Activated T-cell treated with anti-CD3 and anti-CD28 coated beads, Interleukin-2, amount 50 U/mL, for 4 hours (primary cell): ENCODE measurements at regions not wholly inside any gene's neighbourhood (a gene's known extent, or its start where the extent isn't known, plus 50 kb on each side); places are given as distances from the start of the nearest gene placed in this dataset.

Source experiments
- ATAC-seq, 2 donors: fragments of 200-7000 bp; cut with Tn5 transposase; one replicate each; pipeline ENCODE4 v1.10.0; 2021
- DNase-seq: peaks from one replicate; pipeline ENCODE4 v3.0.0-alpha.2; 2020
- H3K27me3 Mint-ChIP-seq: one replicate; pipeline ENCODE4 v1.8.0; 2021; ENCODE audit warnings: low read depth, mixed read lengths
- H3K36me3 Mint-ChIP-seq: one replicate; pipeline ENCODE4 v1.8.0; 2022; ENCODE audit warnings: mixed read lengths; ENCODE audit not compliant: insufficient read depth
- H3K4me1 Mint-ChIP-seq: one replicate; pipeline ENCODE4 v1.8.0; 2021; ENCODE audit warnings: low read depth, mixed read lengths
- H3K4me3 Mint-ChIP-seq: one replicate; pipeline ENCODE4 v1.8.0; 2021; ENCODE audit warnings: mild to moderate bottlenecking, moderate library complexity, mixed read lengths
- H3K9me3 Mint-ChIP-seq: one replicate; pipeline ENCODE4 v1.8.0; 2021; ENCODE audit warnings: mixed read lengths

- Mint-ChIP-seq H3K9me3 (peaks cover 4% of the 10 kb centered on the region), H3K27me3 (no peaks in the 10 kb centered on the region), H3K4me3 (no peak overlapping the region), H3K36me3 (no peaks in the 10 kb centered on the region), H3K4me1 (no peaks in the 10 kb centered on the region)
- no peak for ATAC-seq
- no peak for DNase-seq
Measured at GRCh38 chr3:103381296-103382079, 946.7 kb downstream of the ZPLD1 start.

- Mint-ChIP-seq H3K36me3 (no peaks in the 10 kb centered on the region), H3K9me3 (no peaks in the 10 kb centered on the region), H3K27me3 (no peaks in the 10 kb centered on the region), H3K4me1 (no peaks in the 10 kb centered on the region), H3K4me3 (no peak overlapping the region)
- DNase-seq (no peak), ATAC-seq (no peak)
Measured at GRCh38 chr3:103385961-103386656, 951.3 kb downstream of the ZPLD1 start.

GRCh38 chr3:103388214-103388613 lies 953.4 kb downstream of the ZPLD1 start:
- Mint-ChIP-seq H3K9me3 (no peaks in the 10 kb centered on the region), H3K4me1 (no peaks in the 10 kb centered on the region), H3K36me3 (no peaks in the 10 kb centered on the region), H3K27me3 (no peaks in the 10 kb centered on the region), H3K4me3 (no peak overlapping the region)
- DNase-seq (no peak), ATAC-seq (no peak)

- no peak for ATAC-seq
- no peak for DNase-seq
- no peaks in the 10 kb centered on the region for H3K36me3 Mint-ChIP-seq
- H3K4me3 Mint-ChIP-seq = no peak overlapping the region
- H3K27me3 Mint-ChIP-seq = no peaks in the 10 kb centered on the region
- no peaks in the 10 kb centered on the region for H3K4me1 Mint-ChIP-seq
- H3K9me3 Mint-ChIP-seq = no peaks in the 10 kb centered on the region
Measured at GRCh38 chr3:103389356-103389755, 954.5 kb downstream of the ZPLD1 start.

GRCh38 chr3:103393395-103394186 lies 958.8 kb downstream of the ZPLD1 start:
- ATAC-seq = no peak
- no peak for DNase-seq
- Mint-ChIP-seq H3K9me3 (no peaks in the 10 kb centered on the region), H3K36me3 (no peaks in the 10 kb centered on the region), H3K4me1 (no peaks in the 10 kb centered on the region), H3K27me3 (no peaks in the 10 kb centered on the region), H3K4me3 (no peak overlapping the region)

- ATAC-seq = no peak
- Mint-ChIP-seq H3K27me3 (no peaks in the 10 kb centered on the region), H3K9me3 (peaks cover 3% of the 10 kb centered on the region), H3K4me3 (no peak overlapping the region), H3K36me3 (no peaks in the 10 kb centered on the region), H3K4me1 (no peaks in the 10 kb centered on the region)
- no peak for DNase-seq
Measured at GRCh38 chr3:103403191-103403590, 968.4 kb downstream of the ZPLD1 start.

GRCh38 chr3:103406320-103406850 lies 971.6 kb downstream of the ZPLD1 start:
- Mint-ChIP-seq H3K27me3 (no peaks in the 10 kb centered on the region), H3K36me3 (no peaks in the 10 kb centered on the region), H3K4me1 (no peaks in the 10 kb centered on the region), H3K4me3 (no peak overlapping the region), H3K9me3 (no peaks in the 10 kb centered on the region)
- DNase-seq = no peak
- ATAC-seq = no peak

- Mint-ChIP-seq H3K4me1 (no peaks in the 10 kb centered on the region), H3K36me3 (no peaks in the 10 kb centered on the region), H3K27me3 (no peaks in the 10 kb centered on the region), H3K4me3 (no peak overlapping the region), H3K9me3 (no peaks in the 10 kb centered on the region)
- ATAC-seq = no peak
- no peak for DNase-seq
Measured at GRCh38 chr3:103410231-103410630, 975.4 kb downstream of the ZPLD1 start.

- no peak overlapping the region for H3K4me3 Mint-ChIP-seq
- DNase-seq = no peak
- no peaks in the 10 kb centered on the region for H3K36me3 Mint-ChIP-seq
- no peaks in the 10 kb centered on the region for H3K4me1 Mint-ChIP-seq
- peaks cover 6% of the 10 kb centered on the region for H3K9me3 Mint-ChIP-seq
- ATAC-seq = no peak
- H3K27me3 Mint-ChIP-seq = no peaks in the 10 kb centered on the region
Measured at GRCh38 chr3:103421460-103421859, 986.6 kb downstream of the ZPLD1 start.

GRCh38 chr3:103437883-103438282 lies 1003.1 kb downstream of the ZPLD1 start:
- H3K4me3 Mint-ChIP-seq = no peak overlapping the region
- H3K36me3 Mint-ChIP-seq = no peaks in the 10 kb centered on the region
- DNase-seq (no peak), ATAC-seq (no peak)
- H3K4me1 Mint-ChIP-seq = no peaks in the 10 kb centered on the region
- H3K27me3 Mint-ChIP-seq = no peaks in the 10 kb centered on the region
- H3K9me3 Mint-ChIP-seq = no peaks in the 10 kb centered on the region

GRCh38 chr3:103440539-103441203 lies 1005.9 kb downstream of the ZPLD1 start:
- peaks cover 1% of the 10 kb centered on the region for H3K27me3 Mint-ChIP-seq
- no peaks in the 10 kb centered on the region for H3K36me3 Mint-ChIP-seq
- ATAC-seq = no peak
- DNase-seq = no peak
- H3K4me1 Mint-ChIP-seq = no peaks in the 10 kb centered on the region
- H3K9me3 Mint-ChIP-seq = peaks cover 4% of the 10 kb centered on the region
- no peak overlapping the region for H3K4me3 Mint-ChIP-seq

- ATAC-seq (no peak), DNase-seq (no peak)
- Mint-ChIP-seq H3K27me3 (peaks cover 1% of the 10 kb centered on the region), H3K4me3 (no peak overlapping the region), H3K9me3 (peaks cover 4% of the 10 kb centered on the region), H3K4me1 (no peaks in the 10 kb centered on the region), H3K36me3 (no peaks in the 10 kb centered on the region)
Measured at GRCh38 chr3:103446953-103447629, 1012.3 kb downstream of the ZPLD1 start.

- H3K4me1 Mint-ChIP-seq = no peaks in the 10 kb centered on the region
- H3K9me3 Mint-ChIP-seq = no peaks in the 10 kb centered on the region
- no peaks in the 10 kb centered on the region for H3K36me3 Mint-ChIP-seq
- DNase-seq (no peak), ATAC-seq (no peak)
- no peaks in the 10 kb centered on the region for H3K27me3 Mint-ChIP-seq
- no peak overlapping the region for H3K4me3 Mint-ChIP-seq
Measured at GRCh38 chr3:103453152-103453551, 1018.3 kb downstream of the ZPLD1 start.
